HG02970 (cell line): ENCODE measurements at regions not wholly inside any gene's neighbourhood (a gene's known extent, or its start where the extent isn't known, plus 50 kb on each side); places are given as distances from the start of the nearest gene placed in this dataset.
A peak's percentile ranks its signal among the peaks of the same experiment; 100 is the strongest.

Source experiments
- ATAC-seq: cut with Tn5 transposase; IDR thresholded peaks from one replicate; pipeline ENCODE4 v1.9.1; 2021; ENCODE audit warnings: mild to moderate bottlenecking, moderate library complexity, moderate number of reproducible peaks; ENCODE audit not compliant: unreplicated experiment, low FRiP score

DNA sequence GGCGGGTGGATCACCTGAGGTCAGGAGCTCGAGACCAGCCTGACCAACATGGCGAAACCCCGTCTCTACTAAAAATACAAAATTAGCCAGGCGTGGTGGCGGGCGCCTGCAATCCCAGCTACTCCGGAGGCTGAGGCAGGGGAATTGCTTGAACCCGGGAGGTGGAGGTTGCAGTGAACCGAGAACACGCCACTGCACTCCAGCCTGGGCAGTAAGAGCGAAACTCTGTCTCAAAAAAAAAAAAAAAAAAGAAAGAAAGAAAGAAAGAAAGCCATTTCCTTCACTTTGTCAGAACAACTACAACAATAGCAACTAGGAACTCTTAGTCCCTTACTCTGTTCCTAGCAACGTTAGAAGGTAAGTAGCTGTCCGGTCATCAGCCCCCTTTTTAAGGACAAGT, 222.9 kb upstream of the JARID2 start:
- peak; percentile 5 for ATAC-seq

GRCh38 chr6:15023448-15023847, 222.4 kb upstream of the JARID2 start:
- ATAC-seq = peak; percentile 71

GRCh38 chr6:15025446-15025845, 220.4 kb upstream of the JARID2 start:
- ATAC-seq = no peak

GRCh38 chr6:15026832-15027231, 219.0 kb upstream of the JARID2 start:
- ATAC-seq = no peak

GRCh38 chr6:15027472-15027871, 218.4 kb upstream of the JARID2 start:
- ATAC-seq = no peak

DNA sequence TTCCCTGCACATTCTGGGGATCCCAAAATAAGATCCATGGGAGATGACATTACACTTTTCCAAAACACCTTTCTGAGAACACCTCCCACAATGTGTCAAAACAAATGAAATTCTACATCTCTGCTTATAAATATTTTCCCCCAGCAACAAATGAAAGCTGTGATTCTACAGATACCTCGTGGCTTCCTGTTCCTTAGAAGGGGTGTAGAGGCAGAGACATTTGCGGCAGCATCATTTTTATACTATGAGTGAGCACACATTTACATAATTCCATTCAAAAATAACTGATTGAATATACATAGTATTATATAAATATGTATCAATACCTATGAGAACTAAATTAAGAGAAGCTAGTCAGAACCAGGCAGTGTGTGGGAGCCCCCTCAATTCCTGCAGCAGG, 213.9 kb upstream of the JARID2 start:
- ATAC-seq = no peak

DNA sequence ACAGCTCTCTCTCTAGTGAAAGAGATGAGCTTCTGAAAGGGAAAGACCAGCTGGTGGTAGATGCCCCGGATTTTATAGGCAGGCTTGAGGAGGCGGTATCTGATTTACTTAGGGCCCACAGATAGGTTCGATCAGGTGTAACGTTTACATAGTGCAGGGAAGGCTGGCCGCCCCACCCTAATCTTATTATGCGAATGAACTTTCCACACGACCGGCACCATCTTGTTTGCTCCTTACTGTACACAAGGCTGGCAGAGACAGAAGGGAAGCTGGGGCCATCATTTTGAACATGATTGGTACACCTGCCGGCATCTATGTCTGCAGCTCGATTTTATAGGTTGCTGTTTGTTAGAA, 212.0 kb upstream of the JARID2 start:
- no peak for ATAC-seq

DNA sequence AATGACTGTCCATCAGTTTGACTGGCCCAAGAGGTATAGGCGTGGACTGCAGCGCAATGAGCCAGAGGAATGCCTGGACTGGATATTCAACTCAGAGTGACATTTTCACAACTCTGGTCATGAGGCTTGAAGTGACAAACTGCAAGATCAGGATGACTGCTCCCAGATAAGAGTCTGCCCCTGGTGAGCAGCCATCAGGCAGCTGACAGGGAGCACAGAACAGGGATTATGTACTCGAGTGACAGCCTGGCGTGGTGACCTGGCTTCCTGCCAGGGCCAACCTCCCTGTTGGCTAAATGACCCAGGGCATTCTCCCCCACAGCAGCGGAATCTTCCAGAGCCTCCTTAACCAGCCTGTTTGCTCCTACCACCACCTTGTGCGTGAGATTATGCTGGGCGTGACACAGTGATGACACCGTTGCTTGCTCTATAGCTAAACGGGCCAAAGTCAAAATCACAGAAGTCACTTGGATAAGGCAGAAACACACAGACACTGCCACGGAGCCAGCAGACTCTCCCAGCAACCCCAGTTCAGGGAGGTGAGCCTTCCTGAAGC, 209.1 kb upstream of the JARID2 start:
- no peak for ATAC-seq

- no peak for ATAC-seq
These were observed 208.6 kb upstream of the JARID2 start for GRCh38 chr6:15037253-15037652.

- no peak for ATAC-seq
These were observed 207.7 kb upstream of the JARID2 start for GRCh38 chr6:15038013-15038791.

GRCh38 chr6:15039136-15039535, 206.7 kb upstream of the JARID2 start:
- no peak for ATAC-seq

GRCh38 chr6:15042938-15043337, 202.9 kb upstream of the JARID2 start:
- no peak for ATAC-seq

GRCh38 chr6:15044146-15044882, 201.6 kb upstream of the JARID2 start:
- ATAC-seq = no peak

DNA sequence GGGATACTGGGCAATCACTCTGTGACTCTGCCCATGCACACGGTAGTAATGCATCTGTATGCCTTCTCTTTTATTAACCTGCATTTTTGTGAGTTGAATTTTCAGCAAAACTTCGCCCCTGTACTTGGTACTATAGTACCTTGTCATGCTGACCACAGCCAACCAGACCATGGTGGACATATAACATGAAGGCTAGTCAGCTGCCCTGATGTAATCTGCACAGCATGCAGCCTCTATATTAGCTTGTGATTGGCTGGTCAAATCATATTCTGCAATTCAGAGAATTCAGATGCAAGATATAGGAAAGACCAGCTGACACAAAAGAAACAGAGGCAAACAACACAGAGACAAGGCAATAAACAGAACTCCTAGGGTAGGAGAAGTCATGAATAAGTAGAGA, 200.9 kb upstream of the JARID2 start:
- ATAC-seq = no peak

GRCh38 chr6:15046751-15047150, 199.1 kb upstream of the JARID2 start:
- no peak for ATAC-seq

GRCh38 chr6:15048367-15048766, 197.5 kb upstream of the JARID2 start:
- ATAC-seq = no peak

DNA sequence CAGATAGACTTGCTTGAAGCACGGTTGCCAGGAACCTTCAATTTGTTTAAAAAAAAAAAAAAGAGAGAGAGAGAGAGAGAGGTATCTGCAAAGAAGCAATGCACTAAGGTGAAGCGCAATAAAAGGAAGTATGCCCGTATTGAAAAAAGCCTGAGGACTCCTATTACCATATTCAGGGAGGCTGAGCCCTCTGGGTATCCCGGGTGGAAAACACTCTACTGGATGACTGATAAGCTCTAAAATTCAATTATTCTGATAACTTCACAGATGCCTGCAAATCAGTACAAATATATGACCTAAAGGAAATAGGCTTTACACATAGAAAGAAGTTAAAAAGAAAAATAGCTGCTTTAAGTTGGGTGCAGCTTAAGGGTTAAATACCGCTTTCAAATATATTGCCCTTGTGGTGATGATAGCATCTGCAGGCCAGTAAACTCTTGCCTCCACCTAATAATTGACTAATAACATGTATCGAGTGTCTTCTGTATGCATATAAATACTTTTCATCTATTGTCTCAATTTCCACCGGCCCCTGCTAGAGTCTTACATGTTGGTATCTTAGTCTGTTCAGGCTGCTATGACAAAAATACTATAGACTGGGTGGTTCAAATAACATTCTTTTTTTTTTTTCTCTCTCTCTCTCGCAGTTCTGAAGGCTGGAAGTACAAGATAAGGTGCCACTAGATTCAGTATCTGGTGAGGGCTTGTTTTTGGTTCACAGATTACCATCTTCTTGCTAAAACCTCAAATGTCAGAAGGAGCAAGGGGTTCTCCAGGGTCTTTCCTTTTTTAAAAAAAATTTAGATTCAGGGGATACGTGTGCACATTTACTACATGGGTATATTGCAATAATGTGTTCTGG, 187.4 kb upstream of the JARID2 start:
- ATAC-seq = no peak

DNA sequence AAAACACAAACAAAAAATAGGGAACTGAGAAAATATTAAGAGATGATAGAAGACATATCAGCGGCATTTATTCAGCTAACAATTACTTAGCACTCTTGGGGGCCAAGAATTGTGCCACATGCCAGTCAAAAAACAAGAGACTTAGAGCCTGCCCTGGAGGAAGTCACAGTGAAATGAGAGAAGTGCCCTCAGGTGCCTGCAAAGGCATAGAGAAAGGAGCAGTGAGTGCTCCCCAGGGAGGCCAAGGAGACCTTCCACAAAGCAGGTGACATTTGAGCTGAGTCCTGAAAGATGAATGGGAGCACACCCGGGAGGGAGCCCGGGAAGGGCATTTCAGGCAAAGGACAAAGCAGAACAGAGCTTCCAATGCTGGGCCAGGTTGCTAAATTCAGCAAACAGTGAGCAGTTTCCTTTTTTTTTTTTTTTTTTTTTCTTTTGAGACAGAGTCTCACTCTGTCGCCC, 184.7 kb upstream of the JARID2 start:
- no peak for ATAC-seq

DNA sequence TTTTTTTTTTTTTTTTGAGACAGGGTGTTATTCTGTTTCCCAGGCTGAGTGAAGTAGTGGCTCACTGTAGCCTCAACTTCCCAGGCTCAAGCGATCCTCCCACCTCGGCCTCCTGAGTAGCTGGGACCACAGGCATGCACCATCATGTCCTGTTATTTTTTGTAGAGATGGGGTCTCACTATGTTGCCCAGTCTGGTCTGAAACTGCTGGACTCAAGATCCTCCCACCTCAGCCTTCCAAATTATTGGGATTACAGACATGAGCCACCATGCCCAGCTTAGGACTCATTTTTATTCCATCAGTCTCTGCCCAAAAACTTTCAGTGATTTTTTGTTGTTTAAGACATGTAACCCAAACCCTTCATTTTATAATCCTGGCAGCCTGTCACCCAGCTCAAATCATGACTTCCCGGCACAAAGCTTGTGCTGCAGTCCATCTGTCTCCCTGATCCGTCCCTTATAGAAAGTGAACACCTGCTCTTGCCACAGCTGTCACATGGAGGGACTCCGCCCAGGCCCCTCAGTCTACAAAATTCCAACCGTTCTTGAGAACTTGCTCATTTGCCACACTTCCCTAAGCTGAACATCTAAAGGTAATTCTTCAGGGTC, 183.9 kb upstream of the JARID2 start:
- no peak for ATAC-seq

GRCh38 chr6:15062516-15063252, 183.2 kb upstream of the JARID2 start:
- ATAC-seq = no peak
